AG04449 (cell line): ENCODE measurements at regions not wholly inside any gene's neighbourhood (a gene's known extent, or its start where the extent isn't known, plus 50 kb on each side); places are given as distances from the start of the nearest gene placed in this dataset.

ENCODE experiments used
- CTCF ChIA-PET: fragments of 350-600 bp; formaldehyde crosslinking; extraction: SDS; loops from one replicate; lab custom pipeline; 2021; ENCODE audit warnings: antibody characterized with exemption; lab: Yijun Ruan, JAX
- POLR2A ChIA-PET: fragments of 400-600, 350-600 bp; formaldehyde crosslinking; extraction: SDS; loops from one replicate; lab custom pipeline; 2020; ENCODE audit warnings: antibody characterized with exemption, inconsistent platforms; lab: Yijun Ruan, JAX
- DNase-seq: peaks from one replicate; pipeline ENCODE4 v3.0.0-alpha.2; 2010; ENCODE audit warnings: low read depth, low spot score
- H3K4me3 ChIP-seq: 2 replicates; pipeline ENCODE4 v1.5.1; 2011; ENCODE audit warnings: low read depth, mild to moderate bottlenecking, control low read depth, low read length
- TF ChIP-seq, protein P1 (sequence below): IDR thresholded peaks from one replicate; pipeline ENCODE4 v1.5.1; 2011; ENCODE audit warnings: mild to moderate bottlenecking, moderate library complexity, low read length, control low read depth, inconsistent platforms; ENCODE audit not compliant: insufficient read depth; ENCODE audit errors: missing control alignments

DNA sequence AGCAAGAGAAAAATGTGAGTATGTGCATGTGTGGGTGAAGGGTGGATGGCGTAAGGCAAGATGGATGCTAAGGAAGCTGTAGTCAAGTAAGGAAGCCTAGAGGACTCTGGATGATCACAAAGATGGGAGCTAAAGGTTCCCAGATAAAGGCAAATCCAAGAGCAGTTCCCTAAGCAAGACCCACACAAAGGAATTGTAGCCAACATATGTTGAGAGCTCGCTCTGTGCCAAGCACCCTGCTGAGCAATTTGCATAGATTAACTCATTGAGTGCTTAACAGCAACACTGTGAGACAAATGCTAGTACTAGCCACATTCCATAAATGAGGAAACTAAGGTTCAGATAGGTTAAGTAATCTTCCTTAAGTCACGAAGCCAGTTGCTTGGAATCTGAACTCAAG lies 132.6 kb downstream of the C1D start:
- POLR2A ChIA-PET: interaction anchor here (0.5 kb wide), 1 partner anchor 14 kb away, joined by 4 read pairs; no protein-coding TSS in a partner anchor
- no peak for DNase-seq
- TF ChIP-seq, protein P1, sequence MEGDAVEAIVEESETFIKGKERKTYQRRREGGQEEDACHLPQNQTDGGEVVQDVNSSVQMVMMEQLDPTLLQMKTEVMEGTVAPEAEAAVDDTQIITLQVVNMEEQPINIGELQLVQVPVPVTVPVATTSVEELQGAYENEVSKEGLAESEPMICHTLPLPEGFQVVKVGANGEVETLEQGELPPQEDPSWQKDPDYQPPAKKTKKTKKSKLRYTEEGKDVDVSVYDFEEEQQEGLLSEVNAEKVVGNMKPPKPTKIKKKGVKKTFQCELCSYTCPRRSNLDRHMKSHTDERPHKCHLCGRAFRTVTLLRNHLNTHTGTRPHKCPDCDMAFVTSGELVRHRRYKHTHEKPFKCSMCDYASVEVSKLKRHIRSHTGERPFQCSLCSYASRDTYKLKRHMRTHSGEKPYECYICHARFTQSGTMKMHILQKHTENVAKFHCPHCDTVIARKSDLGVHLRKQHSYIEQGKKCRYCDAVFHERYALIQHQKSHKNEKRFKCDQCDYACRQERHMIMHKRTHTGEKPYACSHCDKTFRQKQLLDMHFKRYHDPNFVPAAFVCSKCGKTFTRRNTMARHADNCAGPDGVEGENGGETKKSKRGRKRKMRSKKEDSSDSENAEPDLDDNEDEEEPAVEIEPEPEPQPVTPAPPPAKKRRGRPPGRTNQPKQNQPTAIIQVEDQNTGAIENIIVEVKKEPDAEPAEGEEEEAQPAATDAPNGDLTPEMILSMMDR: no peak
- CTCF ChIA-PET: interaction anchor here (1.0 to 1.2 kb wide), 2 partner anchors 84 to 101 kb away, joined by 3 read pairs; no protein-coding TSS in a partner anchor
- H3K4me3 ChIP-seq: no peak overlapping the region

DNA sequence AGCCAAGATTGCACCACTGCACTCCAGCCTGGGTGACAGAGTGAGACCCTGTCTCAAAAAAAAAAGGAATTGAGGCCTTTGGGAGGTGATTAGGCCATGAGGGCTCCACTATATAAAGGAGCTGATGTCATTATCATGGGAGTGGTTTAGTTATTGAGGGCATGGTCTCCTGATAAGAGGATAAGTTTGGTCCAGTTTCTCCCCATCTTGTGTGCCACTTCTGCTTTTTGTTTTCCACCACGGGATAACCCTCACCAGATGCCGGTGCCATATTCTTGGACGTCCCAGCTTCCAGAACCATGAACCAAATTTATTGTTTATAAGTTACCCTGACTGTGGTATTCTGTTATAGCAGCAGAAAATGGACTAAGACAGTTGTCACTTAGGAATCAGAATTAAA lies 125.8 kb downstream of the C1D start:
- POLR2A ChIA-PET: no interaction called here
- no peak overlapping the region for H3K4me3 ChIP-seq
- no peak for DNase-seq
- CTCF ChIA-PET: interaction anchor here (0.6 to 1.3 kb wide), 2 partner anchors 65 to 94 kb away, joined by 3 to 4 read pairs; no protein-coding TSS in a partner anchor
- TF ChIP-seq, protein P1: no peak

DNA sequence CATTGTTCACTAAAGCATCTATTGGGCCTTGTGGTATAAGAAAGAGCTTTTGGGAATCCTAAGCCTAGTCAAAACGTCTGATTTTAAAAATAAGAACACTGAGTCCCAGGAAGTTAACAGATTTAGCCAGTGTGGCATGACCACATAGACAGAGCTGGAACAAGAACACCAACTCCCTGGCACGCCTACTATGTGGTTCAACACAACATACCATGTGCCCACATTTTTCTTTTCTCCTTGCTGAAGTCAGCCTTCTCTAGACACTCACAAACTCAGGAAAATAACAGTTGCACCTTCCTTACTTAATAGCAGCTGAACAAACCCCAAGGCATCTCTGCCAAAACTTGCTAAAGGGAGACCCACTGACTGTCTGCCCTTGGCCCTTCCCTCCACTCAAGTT lies 124.8 kb downstream of the C1D start:
- DNase-seq: no peak

DNA sequence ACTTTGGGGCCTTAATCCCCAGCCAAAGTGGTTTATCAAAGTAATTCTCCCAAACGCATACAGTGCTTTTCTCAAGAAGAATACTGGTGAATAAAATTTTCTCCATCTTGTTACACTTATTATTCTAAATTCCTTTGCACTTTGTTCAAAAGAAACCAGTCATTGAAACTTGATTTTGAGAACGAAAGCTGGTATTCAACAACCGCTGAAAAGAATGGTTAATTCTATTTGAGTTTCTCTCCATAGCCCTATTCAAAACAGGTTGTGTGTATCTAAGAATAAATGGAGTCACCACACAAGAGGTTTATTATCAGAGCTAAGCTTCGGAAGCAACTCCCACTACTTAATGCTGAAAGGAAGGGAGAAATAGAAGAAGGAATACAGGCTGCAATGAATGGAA lies 117.7 kb downstream of the C1D start:
- no peak for DNase-seq
- POLR2A ChIA-PET: no interaction called here
- CTCF ChIA-PET: interaction anchor here (1.6 kb wide), 1 partner anchor 16 kb away, joined by 3 read pairs; no protein-coding TSS in a partner anchor
- H3K4me3 ChIP-seq: no peak overlapping the region
- TF ChIP-seq, protein P1: no peak

More for the DNA sequence above, 124.8 kb downstream of the C1D start:
- no peak overlapping the region for H3K4me3 ChIP-seq
- ChIA-PET POLR2A (no interaction called here), CTCF (interaction anchor here (1.4 kb wide), 1 partner anchor 19 kb away, joined by 3 read pairs; no protein-coding TSS in a partner anchor)
- TF ChIP-seq, protein P1: no peak

DNA sequence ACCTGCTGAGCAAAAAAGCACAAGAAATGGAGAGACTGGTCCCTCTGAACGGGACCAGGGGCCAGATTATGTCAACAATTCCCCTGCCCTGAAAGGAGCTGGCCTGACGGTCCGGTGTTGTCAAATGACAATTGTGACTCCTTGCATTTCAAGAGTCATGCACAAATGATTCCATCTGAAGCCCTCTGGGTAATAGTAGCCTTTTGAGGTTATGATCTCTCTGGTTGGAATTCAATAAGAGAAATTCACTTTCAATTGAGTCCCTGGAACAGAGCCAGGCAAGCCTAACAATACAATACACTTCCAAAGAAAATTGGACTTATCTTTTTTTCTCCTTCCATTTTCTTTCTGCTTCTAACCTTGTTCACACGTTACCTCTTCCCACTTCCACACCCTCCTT lies 116.9 kb downstream of the C1D start:
- TF ChIP-seq, protein P1: no peak
- ChIA-PET CTCF (no interaction called here), POLR2A (no interaction called here)
- no peak overlapping the region for H3K4me3 ChIP-seq
- no peak for DNase-seq

DNA sequence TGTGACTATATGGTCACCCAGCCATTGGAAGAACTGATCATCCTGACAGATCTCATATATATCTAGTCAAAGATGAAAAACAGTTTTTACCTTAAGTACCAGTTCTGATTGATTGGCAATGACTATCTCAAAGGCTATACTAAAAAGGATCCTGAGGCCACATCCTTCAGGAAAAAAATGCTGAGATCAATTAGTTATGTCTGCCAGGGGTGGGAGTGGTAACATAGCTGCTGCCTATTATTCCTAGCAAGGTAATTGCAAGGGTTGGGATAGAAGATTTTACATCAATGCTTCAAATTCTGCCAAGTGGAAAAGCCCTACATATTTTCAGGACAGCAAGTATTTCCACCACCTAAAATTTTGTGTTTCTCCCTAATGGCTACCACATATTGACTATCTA lies 114.7 kb downstream of the C1D start:
- POLR2A ChIA-PET: no interaction called here
- TF ChIP-seq, protein P1: no peak
- no peak for DNase-seq
- CTCF ChIA-PET: no interaction called here
- H3K4me3 ChIP-seq: no peak overlapping the region
